AG09309 (cell line): ENCODE measurements at regions not wholly inside any gene's neighbourhood (a gene's known extent, or its start where the extent isn't known, plus 50 kb on each side); places are given as distances from the start of the nearest gene placed in this dataset.

ENCODE experiments used
- DNase-seq: peaks from one replicate; pipeline ENCODE4 v3.0.0-alpha.2; 2010; ENCODE audit warnings: low read depth
- H3K4me3 ChIP-seq: 2 replicates; pipeline ENCODE4 v1.5.1; 2011; ENCODE audit warnings: mild to moderate bottlenecking, low read depth, low read length, moderate library complexity; ENCODE audit not compliant: control insufficient read depth
- CTCF ChIP-seq: IDR thresholded peaks from 2 replicates; pipeline ENCODE4 v1.5.1; 2011; ENCODE audit warnings: mild to moderate bottlenecking, low read depth, low read length, inconsistent platforms; ENCODE audit not compliant: insufficient read depth, control insufficient read depth; ENCODE audit errors: missing control alignments

GRCh38 chr3:165555785-165556184, 281.4 kb downstream of the BCHE start:
- no peak for DNase-seq
- no peak for TF ChIP-seq CTCF
- H3K4me3 ChIP-seq, result no peak overlapping the region

DNA sequence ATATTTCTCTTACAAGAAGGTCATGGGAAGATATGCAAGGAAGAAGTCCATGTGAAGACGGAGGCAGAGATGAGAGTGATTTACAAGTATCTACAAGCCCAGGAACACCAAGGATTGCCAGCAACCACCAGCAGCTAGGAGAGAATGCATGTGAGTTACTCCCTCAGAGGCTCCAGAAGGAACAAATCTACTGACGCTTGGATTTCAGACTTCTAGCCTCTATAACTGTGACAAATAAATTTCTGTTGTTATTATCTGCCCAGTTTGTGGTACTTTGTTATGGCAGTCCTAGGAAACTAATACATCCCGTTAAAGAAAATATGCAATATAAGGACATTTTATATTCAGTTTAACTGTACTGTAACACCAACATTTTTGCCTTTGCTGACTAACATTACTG, 283.9 kb downstream of the BCHE start:
- no peak overlapping the region for H3K4me3 ChIP-seq
- no peak for TF ChIP-seq CTCF
- DNase-seq, result no peak

DNA sequence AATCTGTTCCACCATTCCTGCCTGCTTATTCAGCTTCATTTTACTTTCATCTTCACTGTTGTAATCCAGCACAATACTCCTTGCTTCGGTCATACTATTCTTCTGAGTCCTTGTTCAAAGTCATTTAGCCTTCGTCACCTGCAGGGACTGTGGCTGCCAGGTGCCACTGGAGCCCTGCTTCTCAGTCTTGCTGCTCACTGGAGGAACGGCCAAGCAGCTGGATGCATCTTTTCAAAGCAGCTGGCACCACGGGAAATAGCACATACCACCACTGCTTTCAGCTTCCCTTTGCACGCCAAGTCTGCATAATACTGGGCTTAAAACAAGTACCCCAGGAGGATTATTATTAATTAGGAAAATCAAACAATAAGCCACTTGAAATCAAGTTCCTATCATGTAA, 287.6 kb downstream of the BCHE start:
- no peak overlapping the region for H3K4me3 ChIP-seq
- no peak for DNase-seq
- TF ChIP-seq CTCF, result no peak

DNA sequence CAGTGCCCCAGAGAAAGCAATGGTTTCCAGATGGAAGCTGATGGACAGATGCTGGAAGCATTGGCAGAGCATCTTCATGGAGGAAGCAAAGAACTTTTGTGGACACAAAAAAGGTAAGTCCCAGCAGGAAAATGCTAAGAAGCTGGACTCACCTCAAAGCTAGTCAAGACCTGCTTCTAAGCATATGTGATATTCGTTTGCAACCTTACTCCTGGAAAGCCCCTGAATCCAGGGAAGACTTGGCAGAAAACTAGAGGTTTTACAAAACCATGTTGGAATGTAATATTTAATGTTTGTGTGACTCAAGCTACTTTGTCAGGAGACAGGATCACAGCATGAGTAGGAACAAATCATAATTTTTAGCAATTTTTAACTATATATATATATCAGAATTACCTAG, 288.2 kb downstream of the BCHE start:
- no peak for TF ChIP-seq CTCF
- no peak for DNase-seq
- no peak overlapping the region for H3K4me3 ChIP-seq

GRCh38 chr3:165545059-165545458, 292.2 kb downstream of the BCHE start:
- H3K4me3 ChIP-seq, result no peak overlapping the region
- no peak for TF ChIP-seq CTCF
- DNase-seq, result no peak

DNA sequence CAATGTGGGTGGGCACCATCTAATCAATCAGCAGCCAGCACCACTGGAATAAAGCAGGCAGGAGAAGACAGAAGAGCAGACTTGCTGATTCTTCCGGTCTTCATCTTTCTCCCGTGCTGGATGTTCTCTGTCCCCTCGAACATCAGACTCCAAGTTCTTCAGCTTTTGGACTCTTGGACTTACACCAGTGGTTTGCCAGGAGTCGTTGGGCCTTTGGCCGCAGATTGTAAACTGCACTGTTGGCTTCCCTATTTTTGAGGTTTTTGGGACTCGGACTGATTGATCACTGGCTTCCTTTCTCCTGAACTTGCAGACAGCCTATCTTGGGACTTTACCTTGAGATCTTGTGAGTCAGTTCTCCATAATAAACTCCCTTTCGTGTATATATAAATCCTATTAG, 292.8 kb downstream of the BCHE start:
- TF ChIP-seq CTCF, result no peak

DNA sequence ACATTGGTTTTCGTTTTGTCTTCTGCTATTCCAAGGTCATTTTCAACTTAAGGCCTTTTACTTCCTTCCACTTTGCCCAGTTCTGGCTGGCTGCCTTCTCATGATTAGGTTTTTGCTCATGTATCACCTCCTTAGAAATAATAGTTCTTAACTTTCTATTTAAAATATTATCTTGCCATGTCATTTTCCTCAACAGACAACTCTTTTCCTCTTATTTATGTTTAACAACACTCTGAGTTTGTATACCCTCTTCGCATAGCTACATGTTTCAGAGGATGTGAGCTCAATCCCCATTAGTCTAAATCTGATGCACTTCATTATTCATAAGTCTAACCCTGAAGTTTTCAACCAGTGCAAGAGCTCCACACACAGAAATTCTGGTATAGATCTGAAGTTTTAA, 299.1 kb downstream of the BCHE start:
- no peak for DNase-seq
- TF ChIP-seq CTCF, result no peak
- H3K4me3 ChIP-seq, result no peak overlapping the region

More for the DNA sequence above, 292.8 kb downstream of the BCHE start:
- no peak for DNase-seq
- H3K4me3 ChIP-seq, result no peak overlapping the region
